ENCODE measurements at regions not wholly inside any gene's neighbourhood (a gene's known extent, or its start where the extent isn't known, plus 50 kb on each side); places are given as distances from the start of the nearest gene placed in this dataset.

DNA sequence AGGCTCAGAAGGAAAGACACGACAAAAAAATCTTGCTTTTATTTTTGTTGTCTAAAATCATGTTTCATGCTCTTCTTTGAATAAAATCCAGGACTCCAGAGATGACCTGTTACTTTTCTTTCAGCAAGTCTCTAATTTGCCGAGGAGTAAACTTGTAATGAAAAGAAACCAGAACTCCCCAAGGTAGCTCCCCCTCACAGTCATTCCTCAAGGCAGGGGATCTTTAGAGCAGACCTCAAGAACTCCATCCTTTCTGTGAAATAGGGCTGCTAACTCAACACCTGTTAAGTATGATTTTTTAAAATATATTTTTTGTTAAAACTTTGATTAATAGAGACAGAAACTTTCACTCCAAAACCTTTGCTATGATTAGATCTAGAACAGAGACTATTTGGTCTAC lies 82.7 kb upstream of the ABCD3 start:
- in situ Hi-C loops (cut with MboI; ENCODE audit: low pct_unique_long_range_greater_than_20kb, low sequenced_read_pairs, unreplicated experiment): loop anchor here (10.0 to 25.0 kb wide), 2 partner anchors 271 to 477 kb away; partner anchors contain the start of gene SLC44A3
- TF ChIP-seq, protein P1, sequence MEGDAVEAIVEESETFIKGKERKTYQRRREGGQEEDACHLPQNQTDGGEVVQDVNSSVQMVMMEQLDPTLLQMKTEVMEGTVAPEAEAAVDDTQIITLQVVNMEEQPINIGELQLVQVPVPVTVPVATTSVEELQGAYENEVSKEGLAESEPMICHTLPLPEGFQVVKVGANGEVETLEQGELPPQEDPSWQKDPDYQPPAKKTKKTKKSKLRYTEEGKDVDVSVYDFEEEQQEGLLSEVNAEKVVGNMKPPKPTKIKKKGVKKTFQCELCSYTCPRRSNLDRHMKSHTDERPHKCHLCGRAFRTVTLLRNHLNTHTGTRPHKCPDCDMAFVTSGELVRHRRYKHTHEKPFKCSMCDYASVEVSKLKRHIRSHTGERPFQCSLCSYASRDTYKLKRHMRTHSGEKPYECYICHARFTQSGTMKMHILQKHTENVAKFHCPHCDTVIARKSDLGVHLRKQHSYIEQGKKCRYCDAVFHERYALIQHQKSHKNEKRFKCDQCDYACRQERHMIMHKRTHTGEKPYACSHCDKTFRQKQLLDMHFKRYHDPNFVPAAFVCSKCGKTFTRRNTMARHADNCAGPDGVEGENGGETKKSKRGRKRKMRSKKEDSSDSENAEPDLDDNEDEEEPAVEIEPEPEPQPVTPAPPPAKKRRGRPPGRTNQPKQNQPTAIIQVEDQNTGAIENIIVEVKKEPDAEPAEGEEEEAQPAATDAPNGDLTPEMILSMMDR (IDR thresholded peaks at IDR 0.05; ENCODE audit: extremely low read depth, insufficient read depth, missing control alignments): no peak
- peak; percentile 12 for DNase-seq (ENCODE audit: low spot score)

DNA sequence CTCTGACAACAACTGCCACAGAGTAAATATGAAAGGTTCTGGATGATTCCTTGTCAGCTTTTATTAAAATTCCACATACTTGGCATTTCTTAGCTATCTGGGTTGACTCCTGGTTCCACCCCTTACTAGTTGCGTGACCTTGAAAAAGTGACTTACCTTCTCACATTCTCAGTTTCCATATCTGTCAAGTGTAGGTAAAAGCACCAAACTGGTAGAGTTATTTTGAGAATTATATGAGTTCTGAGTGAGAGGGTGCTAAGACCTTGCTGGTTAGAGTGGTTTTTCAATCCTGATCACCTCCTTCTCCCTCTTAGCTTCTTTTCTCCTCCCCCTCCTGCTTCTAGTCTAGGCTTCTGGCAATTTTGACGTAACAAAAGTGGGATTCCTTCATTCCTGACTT lies 83.4 kb upstream of the ABCD3 start:
- in situ Hi-C loops (cut with MboI; ENCODE audit: low pct_unique_long_range_greater_than_20kb, low sequenced_read_pairs, unreplicated experiment): loop anchor here (10.0 to 25.0 kb wide), 2 partner anchors 270 to 478 kb away; partner anchors contain the start of gene SLC44A3
- TF ChIP-seq, protein P1 (IDR thresholded peaks at IDR 0.05; ENCODE audit: extremely low read depth, insufficient read depth, missing control alignments): no peak
- no peak for DNase-seq (ENCODE audit: low spot score)

DNA sequence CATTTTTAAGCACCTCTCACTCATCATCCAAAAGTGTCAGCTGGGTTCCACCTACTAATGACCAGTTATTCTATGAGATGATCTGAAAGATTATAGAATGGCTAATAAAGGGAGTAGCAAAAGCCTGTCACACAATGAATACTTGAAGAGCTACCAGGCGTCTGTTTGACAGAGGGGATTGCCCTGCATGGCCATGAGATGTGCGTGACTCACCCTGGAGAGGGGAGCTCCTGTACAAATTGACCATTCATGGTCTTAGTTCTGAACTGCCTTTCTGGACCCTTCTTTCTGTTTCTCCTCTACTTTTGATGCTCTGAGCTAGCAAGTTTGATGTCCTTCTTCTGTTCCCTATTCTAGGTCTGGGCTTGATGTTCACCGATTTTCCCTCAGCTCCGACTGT lies 85.2 kb upstream of the ABCD3 start:
- DNase-seq (ENCODE audit: low spot score): peak; percentile 25
- in situ Hi-C loops (cut with MboI; ENCODE audit: low pct_unique_long_range_greater_than_20kb, low sequenced_read_pairs, unreplicated experiment): loop anchor here (10.0 to 25.0 kb wide), 2 partner anchors 268 to 479 kb away; partner anchors contain the start of gene SLC44A3
- TF ChIP-seq, protein P1 (IDR thresholded peaks at IDR 0.05; ENCODE audit: extremely low read depth, insufficient read depth, missing control alignments): no peak

- DNase-seq (ENCODE audit: low spot score): no peak
- in situ Hi-C loops (cut with MboI; ENCODE audit: low pct_unique_long_range_greater_than_20kb, low sequenced_read_pairs, unreplicated experiment): loop anchor here (10.0 to 25.0 kb wide), 2 partner anchors 268 to 480 kb away; partner anchors contain the start of gene SLC44A3
- TF ChIP-seq, protein P1 (IDR thresholded peaks at IDR 0.05; ENCODE audit: extremely low read depth, insufficient read depth, missing control alignments): no peak
Measured at GRCh38 chr1:94332516-94332915, 85.7 kb upstream of the ABCD3 start.

- TF ChIP-seq, protein P1 (IDR thresholded peaks at IDR 0.05; ENCODE audit: extremely low read depth, insufficient read depth, missing control alignments): peak; percentile 27
- DNase-seq (ENCODE audit: low spot score): no peak
- in situ Hi-C loops (cut with MboI; ENCODE audit: low pct_unique_long_range_greater_than_20kb, low sequenced_read_pairs, unreplicated experiment): loop anchor here (10.0 to 25.0 kb wide), 2 partner anchors 265 to 482 kb away; partner anchors contain the start of gene SLC44A3
Measured at GRCh38 chr1:94329986-94330385, 88.2 kb upstream of the ABCD3 start.

GRCh38 chr1:94329276-94329675 lies 88.9 kb upstream of the ABCD3 start:
- in situ Hi-C loops (cut with MboI; ENCODE audit: low pct_unique_long_range_greater_than_20kb, low sequenced_read_pairs, unreplicated experiment): loop anchor here (25.0 kb wide), 1 partner anchor 483 kb away; the partner anchor contains the start of gene SLC44A3

More at GRCh38 chr1:94329276-94329675, 88.9 kb upstream of the ABCD3 start:
- DNase-seq (ENCODE audit: low spot score): no peak
- TF ChIP-seq, protein P1 (IDR thresholded peaks at IDR 0.05; ENCODE audit: extremely low read depth, insufficient read depth, missing control alignments): no peak

Measured in GM13977 (cell line).